SU-DHL-6 (cell line): ENCODE measurements at regions not wholly inside any gene's neighbourhood (a gene's known extent, or its start where the extent isn't known, plus 50 kb on each side); places are given as distances from the start of the nearest gene placed in this dataset.

Source experiments
- H2AFZ ChIP-seq: fragments of 200-600 bp; sonication (generic); 2 replicates; pipeline ENCODE4 v1.6.1; 2014; ENCODE audit warnings: low read depth, mild to moderate bottlenecking, moderate library complexity, mixed read lengths, antibody characterized with exemption, low read length; ENCODE audit not compliant: severe bottlenecking
- H3F3A ChIP-seq: fragments of 200-600 bp; shearing (Covaris generic); 2 replicates; pipeline ENCODE4 v1.6.0; 2016; ENCODE audit warnings: antibody characterized with exemption, mild to moderate bottlenecking; ENCODE audit not compliant: insufficient read depth
- H3K27ac ChIP-seq: fragments of 200-600 bp; sonication (generic); 2 replicates; pipeline ENCODE4 v1.5.1; 2016; ENCODE audit warnings: low read depth, mild to moderate bottlenecking, low read length, moderate library complexity, mixed read lengths
- H3K27me3 ChIP-seq: fragments of 200-600 bp; sonication (generic), shearing (Covaris generic); 2 replicates; pipeline ENCODE4 v1.6.0; 2014; ENCODE audit warnings: mild to moderate bottlenecking, low read length
- H3K36me3 ChIP-seq: fragments of 200-600 bp; sonication (generic); 2 replicates; pipeline ENCODE4 v1.6.1; 2014; ENCODE audit warnings: mild to moderate bottlenecking, low read length, mixed read lengths
- H3K4me2 ChIP-seq: fragments of 300-600, 200-600 bp; shearing (Covaris generic), sonication (generic); 2 replicates; pipeline ENCODE4 v1.6.0; 2014; ENCODE audit warnings: low read length, low read depth, mild to moderate bottlenecking; ENCODE audit not compliant: poor library complexity, severe bottlenecking
- H3K4me3 ChIP-seq: fragments of 200-600 bp; sonication (generic); 2 replicates; pipeline ENCODE4 v1.5.1; 2014; ENCODE audit warnings: antibody characterized with exemption, low read length, mild to moderate bottlenecking, mixed read lengths; ENCODE audit not compliant: insufficient read depth, poor library complexity, severe bottlenecking
- H3K79me2 ChIP-seq: fragments of 200-600 bp; sonication (generic); 2 replicates; pipeline ENCODE4 v1.6.1; 2014; ENCODE audit warnings: mild to moderate bottlenecking, low read length, moderate library complexity; ENCODE audit not compliant: insufficient read depth
- H3K9ac ChIP-seq: fragments of 200-600 bp; sonication (generic); 2 replicates; pipeline ENCODE4 v1.7.0; 2014; ENCODE audit warnings: mild to moderate bottlenecking, low read length
- H3K9me2 ChIP-seq: fragments of 200-600 bp; sonication (generic); replicated peaks from 2 replicates; pipeline ENCODE4 v1.6.1; 2014; ENCODE audit warnings: low read length; ENCODE audit not compliant: insufficient read depth
- H3K9me3 ChIP-seq: fragments of 200-600 bp; sonication (generic); 2 replicates; pipeline ENCODE4 v1.6.1; 2014; ENCODE audit warnings: low read length, mixed read lengths; ENCODE audit not compliant: insufficient read depth
- H4K20me1 ChIP-seq: fragments of 200-600 bp; sonication (generic); 2 replicates; pipeline ENCODE4 v1.6.1; 2014; ENCODE audit warnings: low read depth, mild to moderate bottlenecking, antibody characterized with exemption, low read length, moderate library complexity, mixed read lengths
- EZH2phosphoT487 ChIP-seq: fragments of 200-600 bp; sonication (generic), shearing (Covaris generic); conservative IDR thresholded peaks from 2 replicates; pipeline ENCODE4 v1.6.1; 2018; ENCODE audit warnings: mild to moderate bottlenecking, antibody characterized with exemption, low read length, moderate library complexity, mixed read lengths
- TF ChIP-seq, protein P1 (sequence below): fragments of 200-600 bp; sonication (generic); IDR thresholded peaks from one replicate; pipeline ENCODE4 v1.5.1; 2017; ENCODE audit warnings: antibody characterized with exemption, mild to moderate bottlenecking, low read length, moderate library complexity; ENCODE audit not compliant: insufficient read depth, poor library complexity, severe bottlenecking

DNA sequence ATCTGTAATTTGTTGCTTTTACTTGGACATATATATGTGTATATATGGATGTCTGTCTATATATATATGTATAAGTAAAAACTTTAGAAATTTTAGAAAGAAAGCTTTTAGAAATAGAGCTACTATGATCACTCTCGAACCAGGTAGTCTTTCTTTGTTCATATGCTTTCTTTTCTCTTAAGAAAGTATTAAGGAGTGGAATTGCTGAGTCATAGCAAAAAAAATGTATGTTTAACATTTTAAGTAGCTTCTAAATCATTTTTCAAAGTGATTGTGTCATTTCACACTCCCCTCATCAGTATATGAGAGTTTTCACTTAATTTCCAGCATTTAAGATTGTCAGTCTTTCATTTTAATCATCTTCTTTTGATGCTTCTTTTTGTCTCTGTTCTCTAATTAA is 447.9 kb upstream of the TECRL start:
- Histone ChIP-seq H3K4me2 (peak overlapping the region; percentile 15), H3K36me3 (no peaks in the 10 kb centered on the region), H2AFZ (no peak overlapping the region), H3K27ac (no peak overlapping the region), H3K4me3 (no peak overlapping the region), H3K9me2 (no peaks in the 10 kb centered on the region), H4K20me1 (no peaks in the 10 kb centered on the region), H3K79me2 (no peaks in the 10 kb centered on the region), H3F3A (no peaks in the 10 kb centered on the region), H3K9ac (no peak overlapping the region), H3K9me3 (no peaks in the 10 kb centered on the region), H3K27me3 (no peaks in the 10 kb centered on the region)
- TF ChIP-seq, protein P1, sequence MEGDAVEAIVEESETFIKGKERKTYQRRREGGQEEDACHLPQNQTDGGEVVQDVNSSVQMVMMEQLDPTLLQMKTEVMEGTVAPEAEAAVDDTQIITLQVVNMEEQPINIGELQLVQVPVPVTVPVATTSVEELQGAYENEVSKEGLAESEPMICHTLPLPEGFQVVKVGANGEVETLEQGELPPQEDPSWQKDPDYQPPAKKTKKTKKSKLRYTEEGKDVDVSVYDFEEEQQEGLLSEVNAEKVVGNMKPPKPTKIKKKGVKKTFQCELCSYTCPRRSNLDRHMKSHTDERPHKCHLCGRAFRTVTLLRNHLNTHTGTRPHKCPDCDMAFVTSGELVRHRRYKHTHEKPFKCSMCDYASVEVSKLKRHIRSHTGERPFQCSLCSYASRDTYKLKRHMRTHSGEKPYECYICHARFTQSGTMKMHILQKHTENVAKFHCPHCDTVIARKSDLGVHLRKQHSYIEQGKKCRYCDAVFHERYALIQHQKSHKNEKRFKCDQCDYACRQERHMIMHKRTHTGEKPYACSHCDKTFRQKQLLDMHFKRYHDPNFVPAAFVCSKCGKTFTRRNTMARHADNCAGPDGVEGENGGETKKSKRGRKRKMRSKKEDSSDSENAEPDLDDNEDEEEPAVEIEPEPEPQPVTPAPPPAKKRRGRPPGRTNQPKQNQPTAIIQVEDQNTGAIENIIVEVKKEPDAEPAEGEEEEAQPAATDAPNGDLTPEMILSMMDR: no peak
- TF ChIP-seq EZH2phosphoT487: no peak

DNA sequence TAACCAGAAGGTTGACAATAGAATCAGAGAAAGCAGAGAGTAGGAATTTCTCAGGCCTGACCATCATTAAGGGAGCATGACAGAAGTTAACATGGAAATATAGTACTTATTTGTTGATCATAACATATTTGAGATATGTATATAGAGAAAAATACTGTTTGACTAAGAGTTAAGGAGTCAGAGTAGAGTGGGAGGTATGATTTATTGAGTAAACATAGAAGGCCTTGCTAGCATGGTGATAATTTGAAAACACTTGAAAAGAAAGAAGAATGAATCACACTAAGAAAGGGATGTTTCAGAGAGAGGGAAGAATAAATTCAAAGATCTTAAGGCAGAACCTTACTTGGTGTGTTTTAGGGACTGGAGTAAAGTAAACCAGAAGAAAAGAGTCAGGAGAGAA is 437.2 kb upstream of the TECRL start:
- Histone ChIP-seq H3K27ac (no peak overlapping the region), H3K27me3 (no peaks in the 10 kb centered on the region), H3K9me2 (no peaks in the 10 kb centered on the region), H3K36me3 (no peaks in the 10 kb centered on the region), H3F3A (no peaks in the 10 kb centered on the region), H4K20me1 (no peaks in the 10 kb centered on the region), H3K4me3 (no peak overlapping the region), H3K79me2 (no peaks in the 10 kb centered on the region), H3K9ac (no peak overlapping the region), H3K4me2 (no peak overlapping the region), H2AFZ (no peak overlapping the region), H3K9me3 (no peaks in the 10 kb centered on the region)
- TF ChIP-seq EZH2phosphoT487: no peak

DNA sequence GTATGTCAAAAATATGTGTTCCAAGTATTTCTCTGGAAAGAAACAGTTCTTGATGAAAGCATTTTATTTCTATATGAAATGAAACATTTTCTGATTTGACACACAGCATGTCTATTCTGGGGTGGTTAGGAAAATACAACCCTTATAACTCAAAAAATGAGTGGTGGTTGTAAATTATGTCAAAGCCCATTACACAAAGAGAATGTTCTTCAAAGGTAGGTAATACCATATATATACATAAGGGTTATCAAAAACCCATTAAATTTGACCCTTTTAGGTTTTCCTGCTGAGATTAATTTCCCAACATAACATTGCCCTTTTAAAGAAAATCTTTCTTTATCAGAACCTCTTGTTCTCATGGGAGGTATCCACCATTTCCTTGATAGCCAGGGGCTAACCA is 420.5 kb upstream of the TECRL start:
- no peaks in the 10 kb centered on the region for H3F3A ChIP-seq
- no peak for TF ChIP-seq EZH2phosphoT487
- TF ChIP-seq, protein P1: no peak
- no peaks in the 10 kb centered on the region for H3K79me2 ChIP-seq
- H4K20me1 ChIP-seq: no peaks in the 10 kb centered on the region
- no peak overlapping the region for H3K4me2 ChIP-seq
- no peaks in the 10 kb centered on the region for H3K27me3 ChIP-seq
- no peaks in the 10 kb centered on the region for H3K36me3 ChIP-seq
- no peaks in the 10 kb centered on the region for H3K9me2 ChIP-seq
- no peak overlapping the region for H3K27ac ChIP-seq
- no peak overlapping the region for H2AFZ ChIP-seq
- no peaks in the 10 kb centered on the region for H3K9me3 ChIP-seq
- no peak overlapping the region for H3K4me3 ChIP-seq
- H3K9ac ChIP-seq: no peak overlapping the region

DNA sequence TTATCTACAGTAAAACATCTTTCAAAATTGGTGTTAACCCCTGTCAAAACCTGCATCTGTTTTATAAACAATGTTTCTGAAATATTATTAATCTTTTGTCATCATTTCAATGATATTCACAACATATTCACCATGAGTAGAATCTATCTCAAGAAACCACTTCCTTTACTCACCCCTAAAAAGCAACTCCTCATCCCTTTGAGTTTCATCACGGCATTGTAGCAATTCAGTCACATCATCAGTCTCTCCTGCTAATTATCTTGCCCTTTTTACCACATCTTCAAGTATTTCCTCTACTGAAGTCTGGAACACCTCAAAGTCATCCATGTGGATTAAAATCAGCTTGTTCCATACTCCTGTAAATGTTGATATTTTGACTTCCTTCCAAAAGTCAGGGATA is 415.3 kb upstream of the TECRL start:
- no peak overlapping the region for H3K4me2 ChIP-seq
- H3K9ac ChIP-seq: no peak overlapping the region
- no peak for TF ChIP-seq EZH2phosphoT487
- TF ChIP-seq, protein P1: no peak
- H3K36me3 ChIP-seq: no peaks in the 10 kb centered on the region
- H3K4me3 ChIP-seq: no peak overlapping the region
- no peaks in the 10 kb centered on the region for H3K79me2 ChIP-seq
- no peaks in the 10 kb centered on the region for H3K27me3 ChIP-seq
- H3K9me3 ChIP-seq: no peaks in the 10 kb centered on the region
- H4K20me1 ChIP-seq: no peaks in the 10 kb centered on the region
- no peaks in the 10 kb centered on the region for H3F3A ChIP-seq
- no peaks in the 10 kb centered on the region for H3K9me2 ChIP-seq
- no peak overlapping the region for H3K27ac ChIP-seq
- H2AFZ ChIP-seq: no peak overlapping the region
